C4-2B (cell line): ENCODE measurements at regions not wholly inside any gene's neighbourhood (a gene's known extent, or its start where the extent isn't known, plus 50 kb on each side); places are given as distances from the start of the nearest gene placed in this dataset.
"Not testable (repeated sequence)": the region's sequence is repeated elsewhere in the genome, so short reads cannot be mapped to it uniquely, and the experiment has no call there.

Experiments
- H3K27ac ChIP-seq: fragments of 450-650 bp; 2 replicates; pipeline ENCODE4 v1.5.1; 2017
- ZFX ChIP-seq: fragments of 450-650 bp; IDR thresholded peaks from 2 replicates; pipeline ENCODE4 v1.6.1; 2017
- TF ChIP-seq, protein P1 (sequence below): fragments of 450-650 bp; conservative IDR thresholded peaks from 2 replicates; pipeline ENCODE4 v1.5.1; 2017; ENCODE audit warnings: mild to moderate bottlenecking

GRCh38 chr2:184190725-184191124 is 407.6 kb upstream of the ZNF804A start:
- TF ChIP-seq, protein P1, sequence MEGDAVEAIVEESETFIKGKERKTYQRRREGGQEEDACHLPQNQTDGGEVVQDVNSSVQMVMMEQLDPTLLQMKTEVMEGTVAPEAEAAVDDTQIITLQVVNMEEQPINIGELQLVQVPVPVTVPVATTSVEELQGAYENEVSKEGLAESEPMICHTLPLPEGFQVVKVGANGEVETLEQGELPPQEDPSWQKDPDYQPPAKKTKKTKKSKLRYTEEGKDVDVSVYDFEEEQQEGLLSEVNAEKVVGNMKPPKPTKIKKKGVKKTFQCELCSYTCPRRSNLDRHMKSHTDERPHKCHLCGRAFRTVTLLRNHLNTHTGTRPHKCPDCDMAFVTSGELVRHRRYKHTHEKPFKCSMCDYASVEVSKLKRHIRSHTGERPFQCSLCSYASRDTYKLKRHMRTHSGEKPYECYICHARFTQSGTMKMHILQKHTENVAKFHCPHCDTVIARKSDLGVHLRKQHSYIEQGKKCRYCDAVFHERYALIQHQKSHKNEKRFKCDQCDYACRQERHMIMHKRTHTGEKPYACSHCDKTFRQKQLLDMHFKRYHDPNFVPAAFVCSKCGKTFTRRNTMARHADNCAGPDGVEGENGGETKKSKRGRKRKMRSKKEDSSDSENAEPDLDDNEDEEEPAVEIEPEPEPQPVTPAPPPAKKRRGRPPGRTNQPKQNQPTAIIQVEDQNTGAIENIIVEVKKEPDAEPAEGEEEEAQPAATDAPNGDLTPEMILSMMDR, result no peak
- no peak for TF ChIP-seq ZFX
- H3K27ac ChIP-seq, result no peak overlapping the region

DNA sequence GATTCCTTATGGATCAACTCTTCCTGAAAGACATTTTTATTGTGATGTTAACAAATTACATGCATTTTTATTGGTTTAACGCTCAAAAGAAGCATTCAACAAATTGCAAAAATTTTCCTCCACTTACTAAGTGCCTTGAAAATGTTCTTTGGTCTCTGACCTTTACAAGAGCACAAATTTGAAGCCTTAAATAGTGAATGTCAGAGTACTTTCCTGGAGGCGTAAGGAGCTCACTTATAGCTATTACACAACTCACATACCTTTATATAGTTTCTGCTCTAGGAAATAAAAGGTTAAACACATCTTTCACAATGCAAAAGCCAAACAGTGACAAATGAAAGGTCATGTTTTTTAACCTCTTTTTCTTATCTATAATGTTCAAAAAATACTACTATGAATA is 405.7 kb upstream of the ZNF804A start:
- no peak overlapping the region for H3K27ac ChIP-seq
- TF ChIP-seq, protein P1, result no peak
- TF ChIP-seq ZFX, result no peak

DNA sequence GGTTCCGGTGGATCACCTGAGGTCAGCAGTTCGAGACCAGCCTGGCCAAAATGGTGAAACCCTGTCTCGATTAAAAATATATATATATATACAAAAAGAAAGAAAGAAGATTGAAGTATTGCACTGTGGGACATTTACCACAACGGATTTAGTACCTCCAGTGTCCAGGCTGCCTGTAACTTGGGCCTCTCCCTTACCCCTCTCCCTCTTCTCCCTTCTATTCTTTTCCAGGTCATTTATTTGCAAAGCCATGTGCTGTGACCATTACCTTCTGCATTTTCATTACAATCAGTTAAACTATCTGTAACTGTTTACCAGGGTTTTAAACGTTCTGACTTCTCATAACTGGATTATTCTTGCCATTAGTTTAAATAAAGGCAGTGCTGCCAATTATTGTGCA is 400.9 kb upstream of the ZNF804A start:
- TF ChIP-seq, protein P1, result no peak
- TF ChIP-seq ZFX, result no peak
- H3K27ac ChIP-seq, result no peak overlapping the region

- H3K27ac ChIP-seq, result not testable (repeated sequence)
Observed at GRCh38 chr2:184198791-184199190, 399.5 kb upstream of the ZNF804A start.

DNA sequence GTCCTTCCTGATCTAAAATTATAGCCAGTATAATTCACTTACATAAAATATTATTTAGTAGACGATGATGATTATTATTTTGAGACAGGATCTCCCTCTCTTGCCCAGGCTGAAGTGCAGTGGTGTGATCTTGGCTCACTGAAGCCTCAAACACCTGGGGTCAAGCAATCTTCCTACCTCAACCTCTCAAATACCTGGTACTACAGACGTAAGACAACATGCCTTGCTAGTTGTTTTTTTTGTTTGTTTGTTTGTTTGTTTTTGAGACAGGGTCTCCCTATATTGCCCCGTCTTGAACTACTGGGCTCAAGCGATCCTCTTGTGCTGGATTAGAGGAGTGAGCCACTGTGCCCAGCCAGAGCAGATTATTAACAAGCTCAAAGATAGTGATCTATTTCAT is 399.1 kb upstream of the ZNF804A start:
- no peak for TF ChIP-seq ZFX
- TF ChIP-seq, protein P1, result no peak
- H3K27ac ChIP-seq, result no peak overlapping the region

DNA sequence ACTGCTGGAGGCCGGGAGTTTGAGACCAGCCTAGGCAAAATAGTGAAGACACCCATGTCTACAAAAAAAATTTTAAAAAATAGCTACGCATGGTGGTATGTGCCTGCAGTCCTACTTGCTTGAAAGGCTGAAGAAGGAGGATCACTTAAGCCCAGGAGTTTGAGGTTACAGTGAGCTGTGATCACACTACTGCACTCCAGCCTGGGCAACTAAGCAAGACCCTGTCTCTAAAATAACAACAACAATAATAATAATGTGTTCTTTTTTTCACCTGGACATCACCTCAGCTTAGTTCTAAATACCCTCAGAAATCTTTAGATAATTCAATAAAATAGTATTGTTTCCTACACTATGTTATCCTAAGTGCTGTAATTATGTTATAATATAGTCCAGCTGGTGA is 397.1 kb upstream of the ZNF804A start:
- H3K27ac ChIP-seq, result no peak overlapping the region
- TF ChIP-seq, protein P1, result no peak
- TF ChIP-seq ZFX, result no peak

- TF ChIP-seq ZFX, result no peak
- TF ChIP-seq, protein P1, result no peak
- no peak overlapping the region for H3K27ac ChIP-seq
Observed at GRCh38 chr2:184203661-184204060, 394.7 kb upstream of the ZNF804A start.

- TF ChIP-seq, protein P1, result no peak
- no peak for TF ChIP-seq ZFX
- no peak overlapping the region for H3K27ac ChIP-seq
Observed at GRCh38 chr2:184205048-184205596, 393.2 kb upstream of the ZNF804A start.
